K562 (cell line): ENCODE measurements at regions not wholly inside any gene's neighbourhood (a gene's known extent, or its start where the extent isn't known, plus 50 kb on each side); places are given as distances from the start of the nearest gene placed in this dataset.

Experiments used
- CC2D1A ChIP-seq: fragments of 450-650 bp; IDR thresholded peaks from 2 replicates; pipeline ENCODE4 v1.6.1; 2017; ENCODE audit warnings: mild to moderate bottlenecking
- FOSL1 ChIP-seq: fragments of 200-800 bp; sonication (Bioruptor generic); conservative IDR thresholded peaks from 2 replicates; pipeline ENCODE4 v1.6.1; 2016; ENCODE audit warnings: missing genetic modification characterization, missing compliant biosample characterization
- KAT7 ChIP-seq: sonication (generic); formaldehyde crosslinking; IDR thresholded peaks from 2 replicates; pipeline ENCODE4 v1.8.0; 2022; ENCODE audit warnings: missing genetic modification reagents, mild to moderate bottlenecking, borderline replicate concordance
- TF ChIP-seq, protein P1 (sequence below), 2 experiments: fragments of 450-650 bp; IDR thresholded peaks; 2 replicates each; pipeline ENCODE4 v1.6.1; 2016; ENCODE audit warnings: mild to moderate bottlenecking in 2 of 2, borderline replicate concordance in 1 of 2, low read depth in 1 of 2, moderate library complexity in 1 of 2

DNA sequence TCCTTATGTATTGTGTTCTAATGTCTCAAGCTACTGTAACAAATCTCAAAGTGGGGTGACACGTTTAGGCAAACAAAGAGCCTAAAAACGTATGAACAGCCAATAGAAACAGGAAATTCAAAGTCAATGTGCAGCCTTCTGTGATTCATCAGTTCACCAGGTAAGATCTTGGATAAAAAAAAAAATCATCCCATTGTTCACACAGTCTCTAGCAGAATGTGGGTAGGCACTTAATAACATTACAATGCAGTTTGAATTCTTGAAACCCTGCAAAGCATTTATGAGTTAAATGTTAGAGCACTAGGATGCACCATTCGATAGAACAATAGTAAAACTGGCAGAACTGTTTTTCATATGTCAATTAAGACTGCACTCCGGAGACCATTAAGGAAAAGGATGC is 88.2 kb upstream of the HDAC9 start (continued):
- TF ChIP-seq, protein P1, sequence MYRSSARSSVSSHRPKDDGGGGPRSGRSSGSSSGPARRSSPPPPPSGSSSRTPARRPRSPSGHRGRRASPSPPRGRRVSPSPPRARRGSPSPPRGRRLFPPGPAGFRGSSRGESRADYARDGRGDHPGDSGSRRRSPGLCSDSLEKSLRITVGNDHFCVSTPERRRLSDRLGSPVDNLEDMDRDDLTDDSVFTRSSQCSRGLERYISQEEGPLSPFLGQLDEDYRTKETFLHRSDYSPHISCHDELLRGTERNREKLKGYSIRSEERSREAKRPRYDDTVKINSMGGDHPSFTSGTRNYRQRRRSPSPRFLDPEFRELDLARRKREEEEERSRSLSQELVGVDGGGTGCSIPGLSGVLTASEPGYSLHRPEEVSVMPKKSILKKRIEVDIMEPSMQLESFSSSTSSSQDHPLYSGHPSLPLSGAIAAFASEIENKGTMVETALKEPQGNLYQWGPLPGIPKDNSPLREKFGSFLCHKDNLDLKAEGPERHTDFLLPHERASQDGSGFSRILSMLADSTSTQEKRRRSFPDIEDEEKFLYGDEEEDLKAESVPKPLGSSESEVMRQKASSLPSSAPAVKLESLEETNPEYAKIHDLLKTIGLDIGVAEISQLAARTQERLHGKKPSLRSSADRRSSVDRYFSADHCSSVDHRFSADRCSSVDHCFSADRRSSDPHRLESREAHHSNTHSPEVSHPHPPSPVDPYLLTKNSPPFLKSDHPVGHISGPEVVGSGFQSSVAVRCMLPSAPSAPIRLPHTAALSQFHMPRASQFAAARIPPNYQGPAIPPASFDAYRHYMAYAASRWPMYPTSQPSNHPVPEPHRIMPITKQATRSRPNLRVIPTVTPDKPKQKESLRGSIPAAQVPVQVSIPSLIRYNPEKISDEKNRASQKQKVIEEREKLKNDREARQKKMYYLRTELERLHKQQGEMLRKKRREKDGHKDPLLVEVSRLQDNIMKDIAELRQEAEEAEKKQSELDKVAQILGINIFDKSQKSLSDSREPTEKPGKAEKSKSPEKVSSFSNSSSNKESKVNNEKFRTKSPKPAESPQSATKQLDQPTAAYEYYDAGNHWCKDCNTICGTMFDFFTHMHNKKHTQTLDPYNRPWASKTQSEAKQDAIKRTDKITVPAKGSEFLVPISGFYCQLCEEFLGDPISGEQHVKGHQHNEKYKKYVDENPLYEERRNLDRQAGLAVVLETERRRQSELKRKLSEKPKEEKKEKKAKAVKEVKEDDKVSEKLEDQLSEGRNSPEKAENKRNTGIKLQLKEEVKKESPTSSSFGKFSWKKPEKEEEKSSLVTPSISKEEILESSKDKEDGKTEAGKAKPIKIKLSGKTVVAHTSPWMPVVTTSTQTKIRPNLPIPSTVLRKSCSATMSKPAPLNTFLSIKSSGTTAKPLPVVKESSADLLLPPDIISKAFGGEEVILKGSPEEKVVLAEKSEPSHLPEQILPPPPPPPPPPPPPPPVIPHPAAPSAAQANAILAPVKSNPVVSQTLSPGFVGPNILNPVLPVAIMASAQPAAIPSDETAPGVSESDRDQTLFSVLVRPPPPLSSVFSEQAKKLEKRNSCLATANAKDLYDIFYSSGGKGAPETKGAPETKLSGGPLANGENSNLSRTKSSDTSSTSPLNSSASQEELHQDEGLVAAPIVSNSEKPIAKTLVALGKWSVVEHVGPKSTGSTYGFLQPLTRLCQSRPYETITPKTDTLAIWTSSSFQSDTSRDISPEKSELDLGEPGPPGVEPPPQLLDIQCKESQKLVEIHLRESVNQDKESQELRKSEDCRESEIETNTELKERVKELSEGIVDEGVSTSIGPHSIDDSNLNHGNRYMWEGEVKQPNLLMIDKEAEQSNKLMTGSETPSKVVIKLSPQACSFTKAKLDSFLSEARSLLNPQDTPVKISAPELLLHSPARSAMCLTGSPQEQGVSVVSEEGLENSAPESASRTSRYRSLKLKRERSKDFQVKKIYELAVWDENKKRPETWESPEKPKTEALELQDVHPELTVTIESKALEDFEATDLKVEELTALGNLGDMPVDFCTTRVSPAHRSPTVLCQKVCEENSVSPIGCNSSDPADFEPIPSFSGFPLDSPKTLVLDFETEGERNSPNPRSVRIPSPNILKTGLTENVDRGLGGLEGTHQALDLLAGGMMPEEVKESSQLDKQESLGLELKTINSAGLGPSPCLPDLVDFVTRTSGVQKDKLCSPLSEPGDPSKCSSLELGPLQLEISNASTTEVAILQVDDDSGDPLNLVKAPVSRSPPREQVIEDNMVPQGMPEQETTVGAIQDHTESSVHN (IDR thresholded peaks at IDR 0.05; ENCODE audit: borderline replicate concordance in 1 of 2, low read depth in 1 of 2): no peak
- no peak for TF ChIP-seq KAT7
- TF ChIP-seq FOSL1 (tag): no peak
- TF ChIP-seq CC2D1A: no peak
